DND-41 (cell line): ENCODE measurements at regions not wholly inside any gene's neighbourhood (a gene's known extent, or its start where the extent isn't known, plus 50 kb on each side); places are given as distances from the start of the nearest gene placed in this dataset.

ENCODE experiments used
- ATAC-seq: fragments of 200-7000 bp; cut with Tn5 transposase; 3 replicates; pipeline ENCODE4 v1.9.1; 2021; ENCODE audit warnings: low read depth; ENCODE audit not compliant: insufficient read depth
- DNase-seq: peaks from one replicate; pipeline ENCODE4 v3.0.0-alpha.2; 2020
- H2AFZ ChIP-seq: 2 replicates; pipeline ENCODE4 v1.6.0; 2012; ENCODE audit warnings: low read depth, low read length
- H3K27ac ChIP-seq: 2 replicates; pipeline ENCODE4 v1.5.1; 2012; ENCODE audit warnings: low read length, inconsistent platforms
- H3K27me3 ChIP-seq: fragments of 200-600 bp; sonication (generic); 2 replicates; pipeline ENCODE4 v1.6.0; 2012; ENCODE audit warnings: low read length, mild to moderate bottlenecking, inconsistent platforms; ENCODE audit not compliant: insufficient read depth, poor library complexity
- H3K36me3 ChIP-seq: 2 replicates; pipeline ENCODE4 v1.5.1; 2012; ENCODE audit warnings: low read length, inconsistent platforms; ENCODE audit not compliant: insufficient read depth
- H3K4me1 ChIP-seq: 2 replicates; pipeline ENCODE4 v1.5.1; 2012; ENCODE audit warnings: mild to moderate bottlenecking, low read length; ENCODE audit not compliant: insufficient read depth
- H3K4me2 ChIP-seq: 2 replicates; pipeline ENCODE4 v1.6.0; 2012; ENCODE audit warnings: mild to moderate bottlenecking, moderate library complexity, low read length, inconsistent platforms; ENCODE audit not compliant: insufficient read depth
- H3K4me3 ChIP-seq, 2 experiments: fragments of 200-600 bp in 1 of 2; shearing (Covaris generic) in 1 of 2; 2 replicates each; pipeline ENCODE4 v1.5.1; 2012 to 2016; ENCODE audit warnings: inconsistent platforms in 2 of 2, low read length in 2 of 2, mild to moderate bottlenecking in 2 of 2, low read depth in 1 of 2, moderate library complexity in 1 of 2
- H3K79me2 ChIP-seq: 2 replicates; pipeline ENCODE4 v1.6.0; 2012; ENCODE audit warnings: low read length, inconsistent platforms; ENCODE audit not compliant: insufficient read depth
- H3K9ac ChIP-seq: 2 replicates; pipeline ENCODE4 v1.6.0; 2012; ENCODE audit warnings: low read depth, mild to moderate bottlenecking, inconsistent platforms, low read length, moderate library complexity
- H3K9me3 ChIP-seq: 2 replicates; pipeline ENCODE4 v1.5.1; 2012; ENCODE audit warnings: low read length, moderate library complexity, mild to moderate bottlenecking, inconsistent platforms; ENCODE audit not compliant: insufficient read depth, severe bottlenecking
- H4K20me1 ChIP-seq: 2 replicates; pipeline ENCODE4 v1.6.0; 2012; ENCODE audit warnings: low read length; ENCODE audit not compliant: insufficient read depth
- EZH2 ChIP-seq: IDR thresholded peaks from 3 replicates; pipeline ENCODE4 v1.6.1; 2012; ENCODE audit warnings: borderline replicate concordance, low read depth, mild to moderate bottlenecking, moderate library complexity, low read length, inconsistent platforms; ENCODE audit not compliant: severe bottlenecking
- TF ChIP-seq, protein P1 (sequence below): IDR thresholded peaks from 2 replicates; pipeline ENCODE4 v1.5.1; 2012; ENCODE audit warnings: borderline replicate concordance, low read length, moderate library complexity, mild to moderate bottlenecking; ENCODE audit not compliant: poor library complexity, severe bottlenecking; ENCODE audit errors: extremely low read depth

DNA sequence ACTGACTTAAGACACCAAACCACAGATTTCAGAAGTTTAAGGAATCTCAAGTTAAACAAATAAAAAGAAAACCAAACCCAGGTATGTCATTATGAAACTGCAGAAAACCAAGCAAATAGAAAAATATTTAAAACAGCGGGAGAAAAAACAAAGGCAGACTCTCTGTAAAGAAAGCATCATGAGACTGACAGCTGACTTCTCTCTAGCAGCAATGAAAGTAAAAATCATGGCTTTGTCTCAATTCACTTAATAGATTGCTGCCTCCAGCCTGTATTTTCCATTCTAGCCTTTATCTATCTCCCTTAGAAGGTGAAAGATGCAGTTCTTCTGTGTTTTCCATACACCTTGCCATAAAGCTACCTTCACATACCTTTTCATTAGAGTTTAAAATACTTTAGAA, 131.1 kb upstream of the IPO5 start:
- Histone ChIP-seq H3K4me3 (no peak overlapping the region), H3K9me3 (no peaks in the 10 kb centered on the region), H3K27me3 (peaks cover 3% of the 10 kb centered on the region), H3K36me3 (no peaks in the 10 kb centered on the region), H4K20me1 (no peaks in the 10 kb centered on the region), H3K9ac (no peak overlapping the region), H2AFZ (no peak overlapping the region), H3K4me1 (no peaks in the 10 kb centered on the region), H3K27ac (no peak overlapping the region), H3K4me2 (no peak overlapping the region), H3K79me2 (no peaks in the 10 kb centered on the region)
- DNase-seq (no peak), ATAC-seq (no peak)
- TF ChIP-seq EZH2, result no peak
- TF ChIP-seq, protein P1, sequence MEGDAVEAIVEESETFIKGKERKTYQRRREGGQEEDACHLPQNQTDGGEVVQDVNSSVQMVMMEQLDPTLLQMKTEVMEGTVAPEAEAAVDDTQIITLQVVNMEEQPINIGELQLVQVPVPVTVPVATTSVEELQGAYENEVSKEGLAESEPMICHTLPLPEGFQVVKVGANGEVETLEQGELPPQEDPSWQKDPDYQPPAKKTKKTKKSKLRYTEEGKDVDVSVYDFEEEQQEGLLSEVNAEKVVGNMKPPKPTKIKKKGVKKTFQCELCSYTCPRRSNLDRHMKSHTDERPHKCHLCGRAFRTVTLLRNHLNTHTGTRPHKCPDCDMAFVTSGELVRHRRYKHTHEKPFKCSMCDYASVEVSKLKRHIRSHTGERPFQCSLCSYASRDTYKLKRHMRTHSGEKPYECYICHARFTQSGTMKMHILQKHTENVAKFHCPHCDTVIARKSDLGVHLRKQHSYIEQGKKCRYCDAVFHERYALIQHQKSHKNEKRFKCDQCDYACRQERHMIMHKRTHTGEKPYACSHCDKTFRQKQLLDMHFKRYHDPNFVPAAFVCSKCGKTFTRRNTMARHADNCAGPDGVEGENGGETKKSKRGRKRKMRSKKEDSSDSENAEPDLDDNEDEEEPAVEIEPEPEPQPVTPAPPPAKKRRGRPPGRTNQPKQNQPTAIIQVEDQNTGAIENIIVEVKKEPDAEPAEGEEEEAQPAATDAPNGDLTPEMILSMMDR, result no peak

- ATAC-seq (no peak), DNase-seq (no peak)
- Histone ChIP-seq H3K36me3 (no peaks in the 10 kb centered on the region), H3K9ac (no peak overlapping the region), H3K79me2 (no peaks in the 10 kb centered on the region), H3K9me3 (no peaks in the 10 kb centered on the region), H3K4me3 (no peak overlapping the region), H3K27ac (no peak overlapping the region), H4K20me1 (no peaks in the 10 kb centered on the region), H2AFZ (no peak overlapping the region), H3K27me3 (peaks cover 3% of the 10 kb centered on the region), H3K4me2 (no peak overlapping the region), H3K4me1 (no peaks in the 10 kb centered on the region)
- TF ChIP-seq, protein P1, result no peak
- no peak for TF ChIP-seq EZH2
These were observed 127.0 kb upstream of the IPO5 start for GRCh38 chr13:97826421-97827012.

GRCh38 chr13:97834250-97834649, 119.2 kb upstream of the IPO5 start:
- ATAC-seq, result no peak
- Histone ChIP-seq H3K27ac (no peak overlapping the region), H3K4me2 (no peak overlapping the region), H3K4me1 (no peaks in the 10 kb centered on the region), H3K36me3 (no peaks in the 10 kb centered on the region), H4K20me1 (no peaks in the 10 kb centered on the region), H2AFZ (no peak overlapping the region), H3K27me3 (no peaks in the 10 kb centered on the region), H3K9ac (no peak overlapping the region), H3K9me3 (no peaks in the 10 kb centered on the region), H3K79me2 (no peaks in the 10 kb centered on the region), H3K4me3 (no peak overlapping the region)
- TF ChIP-seq, protein P1, result no peak
- no peak for TF ChIP-seq EZH2
- no peak for DNase-seq

DNA sequence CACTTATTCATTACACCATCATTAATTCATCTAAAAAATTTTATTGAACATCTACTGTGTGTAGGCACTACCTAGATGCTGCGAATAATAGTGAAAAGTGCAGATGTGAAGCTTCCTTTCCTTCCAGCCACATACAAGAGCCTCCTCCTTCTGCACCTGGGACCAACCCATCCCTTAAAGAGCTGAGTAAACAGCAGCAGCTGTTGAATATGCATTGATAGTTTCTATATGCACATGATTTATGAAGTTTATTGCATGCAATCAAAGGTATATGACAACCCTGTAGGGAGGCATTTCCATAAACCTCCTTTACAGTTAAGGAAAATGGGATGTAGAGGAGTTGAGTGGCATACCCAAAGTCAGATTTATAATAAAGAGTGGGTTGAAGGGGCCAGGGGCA, 110.3 kb upstream of the IPO5 start:
- no peak for DNase-seq

More for the DNA sequence above, 110.3 kb upstream of the IPO5 start:
- Histone ChIP-seq H3K4me3 (no peak overlapping the region), H3K27me3 (no peaks in the 10 kb centered on the region), H3K4me1 (no peaks in the 10 kb centered on the region), H3K9ac (no peak overlapping the region), H3K79me2 (no peaks in the 10 kb centered on the region), H2AFZ (no peak overlapping the region), H3K27ac (no peak overlapping the region), H3K36me3 (no peaks in the 10 kb centered on the region), H3K9me3 (no peaks in the 10 kb centered on the region), H3K4me2 (no peak overlapping the region), H4K20me1 (no peaks in the 10 kb centered on the region)
- TF ChIP-seq, protein P1, result no peak
- no peak for TF ChIP-seq EZH2
- ATAC-seq, result no peak
